ENCODE measurements at regions not wholly inside any gene's neighbourhood (a gene's known extent, or its start where the extent isn't known, plus 50 kb on each side); places are given as distances from the start of the nearest gene placed in this dataset.

GRCh38 chr2:180523621-180524340 is 456.6 kb upstream of the UBE2E3 start:
- TF ChIP-seq CTCF (IDR thresholded peaks at IDR 0.05) (no peak), POLR2A (IDR thresholded peaks at IDR 0.05) (no peak)
- Histone ChIP-seq H3K4me1 (peaks cover 0 to 12% (median 0%) of the 10 kb centered on the region in 3 donors), H3K36me3 (no peaks in the 10 kb centered on the region), H3K27ac (peak overlapping the region in 1 of 4 donors; percentile 21), H3K9me3 (no peaks in the 10 kb centered on the region), H3K27me3 (no peaks in the 10 kb centered on the region), H3K4me3 (no peak overlapping the region)
- no peak for DNase-seq
- intact Hi-C loops (cut with DNase I): no loop called here
- 50 to 67% methylated on average over 6 of the region's 6 CpGs for WGBS, 2 donors

GRCh38 chr2:180520921-180521581 is 459.4 kb upstream of the UBE2E3 start:
- TF ChIP-seq POLR2A (IDR thresholded peaks at IDR 0.05): no peak
- no peak for TF ChIP-seq CTCF (IDR thresholded peaks at IDR 0.05)
- DNase-seq: no peak

GRCh38 chr2:180520206-180520605 is 460.2 kb upstream of the UBE2E3 start:
- intact Hi-C loops (cut with DNase I): no loop called here

More at GRCh38 chr2:180520921-180521581, 459.4 kb upstream of the UBE2E3 start:
- H3K9me3 ChIP-seq: no peaks in the 10 kb centered on the region
- no peak overlapping the region for H3K27ac ChIP-seq
- H3K36me3 ChIP-seq: no peaks in the 10 kb centered on the region
- WGBS, 2 donors: 25 to 36% methylated on average over 4 of the region's 4 CpGs
- intact Hi-C loops (cut with DNase I): no loop called here
- H3K4me3 ChIP-seq: no peak overlapping the region
- peaks cover 0 to 12% (median 0%) of the 10 kb centered on the region in 3 donors for H3K4me1 ChIP-seq
- no peaks in the 10 kb centered on the region for H3K27me3 ChIP-seq

GRCh38 chr2:180519276-180519675 is 461.1 kb upstream of the UBE2E3 start:
- no peak for DNase-seq
- Histone ChIP-seq H3K4me3 (no peak overlapping the region), H3K36me3 (no peaks in the 10 kb centered on the region), H3K4me1 (peaks cover 0 to 12% (median 0%) of the 10 kb centered on the region in 3 donors), H3K27me3 (no peaks in the 10 kb centered on the region), H3K27ac (no peak overlapping the region), H3K9me3 (no peaks in the 10 kb centered on the region)
- intact Hi-C loops (cut with DNase I): no loop called here
- TF ChIP-seq POLR2A (IDR thresholded peaks at IDR 0.05): no peak
- TF ChIP-seq CTCF (IDR thresholded peaks at IDR 0.05): no peak

More at GRCh38 chr2:180520206-180520605, 460.2 kb upstream of the UBE2E3 start:
- Histone ChIP-seq H3K27ac (no peak overlapping the region), H3K36me3 (no peaks in the 10 kb centered on the region), H3K4me1 (peaks cover 0 to 12% (median 0%) of the 10 kb centered on the region in 3 donors), H3K4me3 (no peak overlapping the region), H3K9me3 (no peaks in the 10 kb centered on the region), H3K27me3 (no peaks in the 10 kb centered on the region)
- TF ChIP-seq POLR2A (IDR thresholded peaks at IDR 0.05) (no peak), CTCF (IDR thresholded peaks at IDR 0.05) (peak in 1 of 6 experiments; percentile 13)
- no peak for DNase-seq

GRCh38 chr2:180516232-180516631 is 464.2 kb upstream of the UBE2E3 start:
- DNase-seq: no peak
- intact Hi-C loops (cut with DNase I): no loop called here
- Histone ChIP-seq H3K4me3 (no peak overlapping the region), H3K36me3 (no peaks in the 10 kb centered on the region), H3K4me1 (peaks cover 0 to 12% (median 0%) of the 10 kb centered on the region in 3 donors), H3K27ac (no peak overlapping the region), H3K27me3 (no peaks in the 10 kb centered on the region), H3K9me3 (no peaks in the 10 kb centered on the region)
- TF ChIP-seq CTCF (IDR thresholded peaks at IDR 0.05) (no peak), POLR2A (IDR thresholded peaks at IDR 0.05) (no peak)
- WGBS, 2 donors: 77 to 78% methylated on average over 2 of the region's 2 CpGs
